Fibroblast of the aortic adventitia (primary cell): ENCODE measurements at regions not wholly inside any gene's neighbourhood (a gene's known extent, or its start where the extent isn't known, plus 50 kb on each side); places are given as distances from the start of the nearest gene placed in this dataset.
"Not testable (repeated sequence)": the region's sequence is repeated elsewhere in the genome, so short reads cannot be mapped to it uniquely, and the experiment has no call there.

Experiments
- DNase-seq: peaks from one replicate; pipeline ENCODE4 v3.0.0-alpha.2; 2010; ENCODE audit warnings: low read depth
- H3K4me3 ChIP-seq: 2 replicates; pipeline ENCODE4 v1.5.1; 2011; ENCODE audit warnings: low read depth, mild to moderate bottlenecking, control low read depth, low read length, moderate library complexity
- CTCF ChIP-seq: IDR thresholded peaks from 2 replicates; pipeline ENCODE4 v1.5.1; 2011; ENCODE audit warnings: mild to moderate bottlenecking, low read length, control low read depth, inconsistent platforms; ENCODE audit not compliant: insufficient read depth

- no peak for DNase-seq
- TF ChIP-seq CTCF: no peak
- no peak overlapping the region for H3K4me3 ChIP-seq
These were observed 268.3 kb downstream of the VRK1 start for GRCh38 chr14:97065305-97066067.

DNA sequence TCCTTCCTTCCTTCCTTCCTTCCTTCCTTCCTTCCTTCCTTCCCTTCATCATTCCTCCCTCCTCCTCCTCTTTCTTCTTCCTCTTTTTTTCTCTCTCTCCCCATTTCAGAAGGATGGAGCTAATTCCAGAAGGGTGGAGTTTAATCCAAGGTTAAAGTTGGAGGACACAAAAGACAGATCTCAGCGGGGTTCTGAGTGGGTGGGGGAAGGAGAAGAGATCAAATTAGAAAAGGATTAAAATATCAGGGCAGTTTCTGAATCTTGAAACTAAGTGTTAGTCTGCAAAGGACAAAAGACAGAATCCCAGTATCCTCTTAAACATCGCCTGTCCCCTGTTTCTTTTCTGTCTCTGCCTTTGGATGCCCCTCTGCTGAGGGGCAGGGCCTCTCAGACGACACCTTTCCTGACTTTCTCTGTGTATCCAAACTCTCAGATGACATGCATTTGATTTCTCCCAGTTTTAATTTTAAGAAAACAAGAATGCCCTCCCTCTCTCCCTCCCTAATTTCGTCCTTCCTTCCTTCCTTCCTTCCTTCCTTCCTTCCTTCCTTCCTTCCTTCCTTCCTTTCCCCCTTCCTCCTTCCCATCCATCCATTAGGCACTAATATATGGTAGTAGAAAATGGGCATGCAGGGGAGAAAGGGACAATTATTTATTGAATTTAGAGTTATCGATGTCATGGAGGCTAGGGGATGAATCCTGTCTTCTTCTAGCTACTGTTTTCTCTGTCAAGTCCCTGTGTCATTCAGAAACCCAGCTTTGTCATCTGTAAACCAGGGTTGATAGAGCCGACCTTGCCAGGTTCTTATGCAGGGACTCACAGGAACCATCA is 269.1 kb downstream of the VRK1 start:
- TF ChIP-seq CTCF: no peak
- DNase-seq: no peak

GRCh38 chr14:97068293-97068692 is 271.1 kb downstream of the VRK1 start:
- DNase-seq: not testable (repeated sequence)

More for the DNA sequence above, 269.1 kb downstream of the VRK1 start:
- H3K4me3 ChIP-seq: no peak overlapping the region

DNA sequence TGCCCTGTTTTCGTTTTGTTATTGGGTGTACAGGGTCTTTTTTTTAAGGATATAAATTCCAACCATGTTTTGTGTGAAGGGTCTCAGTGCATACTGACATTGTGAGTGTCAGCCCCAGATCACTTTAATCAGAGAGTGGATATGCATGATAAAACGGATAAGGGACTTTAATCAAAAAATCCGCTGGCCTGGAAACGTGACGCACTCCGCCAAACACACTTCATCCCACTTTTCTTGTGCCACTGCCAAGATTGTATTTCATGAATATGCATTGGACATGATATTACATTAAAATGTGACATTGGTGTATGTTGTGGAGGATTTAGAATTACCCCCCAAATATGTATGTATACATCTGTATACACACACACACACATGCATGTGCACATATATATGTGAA is 273.1 kb downstream of the VRK1 start:
- DNase-seq: no peak
- no peak for TF ChIP-seq CTCF
- H3K4me3 ChIP-seq: no peak overlapping the region

More at GRCh38 chr14:97068293-97068692, 271.1 kb downstream of the VRK1 start:
- H3K4me3 ChIP-seq: not testable (repeated sequence)

DNA sequence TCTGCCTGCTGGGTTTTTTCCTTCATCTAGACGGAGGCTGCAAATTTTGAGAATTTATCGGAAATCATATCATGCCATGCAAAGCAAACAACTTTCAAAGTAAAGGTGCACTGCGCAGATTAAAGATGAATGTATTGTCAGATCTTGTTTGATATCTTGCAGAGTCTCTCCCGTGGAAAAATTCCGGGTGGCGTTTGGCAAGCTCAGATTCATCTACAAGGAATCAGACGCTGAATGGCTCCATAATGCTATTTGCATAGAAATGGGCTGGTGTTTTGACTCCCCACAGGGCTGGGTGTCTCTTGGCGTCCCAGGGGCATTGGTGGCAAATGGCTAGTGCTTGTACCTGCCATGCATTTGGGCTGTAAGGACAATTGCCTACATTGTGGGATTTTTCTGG is 274.0 kb downstream of the VRK1 start:
- no peak overlapping the region for H3K4me3 ChIP-seq
- no peak for DNase-seq

DNA sequence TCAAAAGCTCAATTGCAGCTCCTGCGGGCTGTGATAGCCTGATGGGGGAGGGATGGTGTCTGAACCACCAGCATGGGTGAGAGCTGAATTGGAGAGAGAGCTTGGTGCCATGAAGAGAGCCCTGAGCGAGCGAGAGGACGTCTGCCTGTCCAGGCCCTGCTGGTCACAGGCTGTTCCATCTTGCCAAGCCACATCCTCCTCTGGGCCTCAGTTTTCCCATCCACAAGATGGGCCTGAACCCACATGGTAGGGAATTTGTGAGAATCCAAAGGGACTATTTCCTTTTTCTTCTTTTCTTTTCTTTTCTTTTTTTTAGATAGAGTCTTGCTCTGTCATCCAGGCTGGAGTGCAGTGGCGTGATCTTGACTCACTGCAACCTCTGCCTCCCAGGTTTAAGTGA is 276.4 kb downstream of the VRK1 start:
- TF ChIP-seq CTCF: no peak
- H3K4me3 ChIP-seq: no peak overlapping the region
- no peak for DNase-seq

More for the DNA sequence above, 274.0 kb downstream of the VRK1 start:
- TF ChIP-seq CTCF: no peak

- no peak for DNase-seq
- TF ChIP-seq CTCF: no peak
- H3K4me3 ChIP-seq: no peak overlapping the region
These were observed 277.3 kb downstream of the VRK1 start for GRCh38 chr14:97074456-97074855.
